GM12873 (cell line): ENCODE measurements at regions not wholly inside any gene's neighbourhood (a gene's known extent, or its start where the extent isn't known, plus 50 kb on each side); places are given as distances from the start of the nearest gene placed in this dataset.

Experiments used
- CTCF ChIP-seq: IDR thresholded peaks from 2 replicates; pipeline ENCODE4 v1.5.1; 2012; ENCODE audit warnings: low read depth, mild to moderate bottlenecking, moderate library complexity, low read length, control low read depth; ENCODE audit not compliant: insufficient read depth; ENCODE audit errors: missing control alignments

GRCh38 chr3:72049300-72049699, 264.4 kb upstream of the PROK2 start:
- TF ChIP-seq CTCF = no peak

- no peak for TF ChIP-seq CTCF
Observed at GRCh38 chr3:72048873-72049272, 263.9 kb upstream of the PROK2 start.

GRCh38 chr3:72047221-72047871, 262.4 kb upstream of the PROK2 start:
- TF ChIP-seq CTCF = no peak

- TF ChIP-seq CTCF = no peak
Observed at GRCh38 chr3:72044231-72044855, 259.4 kb upstream of the PROK2 start.

GRCh38 chr3:72043204-72044133, 258.5 kb upstream of the PROK2 start:
- no peak for TF ChIP-seq CTCF

- TF ChIP-seq CTCF = no peak
Observed at GRCh38 chr3:72042397-72043203, 257.7 kb upstream of the PROK2 start.
